AG10803 (cell line): ENCODE measurements at regions not wholly inside any gene's neighbourhood (a gene's known extent, or its start where the extent isn't known, plus 50 kb on each side); places are given as distances from the start of the nearest gene placed in this dataset.

Experiments
- DNase-seq: peaks from one replicate; pipeline ENCODE4 v3.0.0; 2010; ENCODE audit warnings: low read depth
- H3K4me3 ChIP-seq: 2 replicates; pipeline ENCODE4 v1.5.1; 2011; ENCODE audit warnings: mild to moderate bottlenecking, low read length, control low read depth
- CTCF ChIP-seq: conservative IDR thresholded peaks from 2 replicates; pipeline ENCODE4 v1.5.1; 2011; ENCODE audit warnings: mild to moderate bottlenecking, low read length, control low read depth, inconsistent platforms

DNA sequence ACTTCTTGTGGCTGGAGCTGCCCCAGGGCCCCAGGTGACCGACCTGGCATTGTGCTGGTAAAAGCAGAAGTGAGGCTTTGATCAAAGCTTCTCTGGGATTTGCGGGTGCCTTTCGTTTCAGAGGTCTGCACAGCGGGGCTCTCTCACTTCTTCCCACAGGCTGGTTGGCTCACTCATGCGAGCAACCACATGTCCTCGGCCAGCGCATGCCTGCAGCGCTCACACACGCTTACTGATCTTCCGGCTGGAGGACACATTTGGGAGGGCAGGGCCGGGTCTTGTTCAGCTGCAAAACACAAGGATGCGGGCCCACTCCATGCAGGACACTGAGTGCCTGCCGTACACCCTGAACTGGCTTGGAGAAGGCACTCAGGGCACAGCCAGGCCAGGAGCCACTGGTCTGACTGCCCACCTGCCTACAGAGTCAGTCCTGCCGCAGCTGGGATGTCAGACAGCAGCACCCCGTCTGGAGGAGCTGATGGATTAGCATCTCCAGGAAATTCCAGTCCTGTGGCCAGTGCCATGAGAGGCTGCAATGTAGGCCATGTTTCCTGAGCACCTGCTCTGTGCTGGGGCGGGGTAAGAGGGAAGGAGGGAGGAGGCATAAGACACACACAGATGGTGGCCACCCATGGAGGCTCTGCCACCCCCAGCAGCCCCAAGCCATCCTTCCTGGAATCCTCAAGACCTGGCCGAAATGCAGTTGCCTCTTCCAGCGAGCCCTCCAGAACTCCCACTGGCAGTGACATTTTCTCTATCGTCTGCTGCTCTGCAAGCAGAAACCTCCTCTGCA, 1383.2 kb downstream of the BRD1 start:
- TF ChIP-seq CTCF, result no peak
- peak; percentile 56 for DNase-seq
- H3K4me3 ChIP-seq, result no peak overlapping the region

GRCh38 chr22:48443680-48444079, 1384.0 kb downstream of the BRD1 start:
- no peak for TF ChIP-seq CTCF
- DNase-seq, result no peak
- no peak overlapping the region for H3K4me3 ChIP-seq

GRCh38 chr22:48442663-48443062, 1385.0 kb downstream of the BRD1 start:
- H3K4me3 ChIP-seq, result no peak overlapping the region
- no peak for TF ChIP-seq CTCF
- DNase-seq, result no peak

DNA sequence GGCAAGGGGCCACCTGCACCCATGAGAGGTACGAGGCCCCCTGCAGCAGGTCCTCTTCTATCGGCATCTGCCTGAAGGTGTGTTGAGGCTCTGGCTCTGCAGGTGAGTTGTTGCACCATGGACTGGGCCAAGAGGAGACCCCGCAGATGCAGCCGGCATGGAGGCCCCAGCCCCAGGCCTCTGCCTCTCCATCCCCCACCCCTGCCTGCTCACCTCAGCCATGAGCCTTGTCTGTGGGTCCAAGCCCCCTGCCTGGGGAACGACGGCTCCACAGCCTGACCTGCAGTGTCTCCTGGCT, 1386.2 kb downstream of the BRD1 start:
- no peak for TF ChIP-seq CTCF
- no peak for DNase-seq
- no peak overlapping the region for H3K4me3 ChIP-seq

DNA sequence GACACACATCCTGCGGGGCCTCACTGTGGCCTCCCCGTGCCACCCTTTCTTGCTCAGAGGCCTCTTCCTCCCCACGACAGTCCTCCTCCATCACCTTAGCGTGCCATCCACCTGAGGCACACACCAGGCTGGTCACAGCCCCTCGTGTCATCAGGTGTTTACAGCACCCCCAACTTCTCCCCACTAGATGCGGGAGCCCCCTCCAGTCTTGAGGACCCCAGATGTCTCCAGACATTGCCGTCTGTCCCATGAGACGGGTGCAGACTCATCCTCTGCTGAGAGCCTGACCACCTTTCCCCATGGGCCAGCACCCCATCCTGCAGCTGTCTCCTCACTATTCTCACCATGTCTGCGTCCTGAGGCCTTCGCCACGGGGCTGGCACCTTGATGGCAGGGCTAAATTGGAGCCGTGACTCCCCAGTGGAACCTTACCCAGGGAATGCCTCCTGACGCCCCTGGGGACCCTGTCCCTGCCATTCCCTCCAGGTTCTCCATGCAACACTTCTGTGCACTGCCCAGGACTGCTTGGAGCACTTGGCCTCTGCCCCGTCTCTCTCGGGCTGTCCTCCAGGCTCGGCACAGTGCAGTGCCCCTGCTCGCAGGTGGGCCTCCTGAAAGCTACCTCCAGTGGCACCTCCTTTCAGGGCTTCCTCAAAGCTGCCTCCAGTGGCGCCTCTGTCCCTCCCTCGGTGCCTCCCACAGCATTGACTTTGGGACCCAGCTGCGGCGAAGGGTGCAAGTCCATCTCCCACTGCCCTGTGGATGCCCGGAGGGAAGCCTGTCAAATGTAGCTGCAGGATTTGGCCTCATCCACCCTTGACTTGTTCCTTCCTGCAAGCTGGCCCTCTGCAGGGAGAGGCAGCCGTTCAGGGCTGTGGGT, 1386.8 kb downstream of the BRD1 start:
- H3K4me3 ChIP-seq, result no peak overlapping the region
- DNase-seq, result no peak
- no peak for TF ChIP-seq CTCF

- TF ChIP-seq CTCF, result no peak
- DNase-seq, result no peak
- no peak overlapping the region for H3K4me3 ChIP-seq
Observed at GRCh38 chr22:48440176-48440575, 1387.5 kb downstream of the BRD1 start.
